Subcutaneous abdominal adipose tissue (tissue), 5 donors: ENCODE measurements at regions not wholly inside any gene's neighbourhood (a gene's known extent, or its start where the extent isn't known, plus 50 kb on each side); places are given as distances from the start of the nearest gene placed in this dataset.

Source experiments
- H3K27ac ChIP-seq: one replicate; pipeline ENCODE4 v1.7.0; 2013; ENCODE audit warnings: low read depth, mild to moderate bottlenecking, inconsistent platforms, low read length, moderate library complexity
- H3K27me3 ChIP-seq, 5 donors: one replicate each; pipeline ENCODE4 v1.7.0; 2013; ENCODE audit warnings: low read length in 5 of 5, inconsistent platforms in 1 of 5; ENCODE audit not compliant: control insufficient read depth in 5 of 5, insufficient read depth in 4 of 5
- H3K36me3 ChIP-seq, 5 donors: one replicate each; pipeline ENCODE4 v1.7.0; 2013; ENCODE audit warnings: low read length in 5 of 5; ENCODE audit not compliant: control insufficient read depth in 5 of 5, insufficient read depth in 5 of 5
- H3K4me1 ChIP-seq, 5 donors: one replicate each; pipeline ENCODE4 v1.7.0; 2013; ENCODE audit warnings: low read length in 5 of 5, mild to moderate bottlenecking in 3 of 5, moderate library complexity in 1 of 5; ENCODE audit not compliant: control insufficient read depth in 5 of 5, insufficient read depth in 5 of 5
- H3K4me3 ChIP-seq, 5 donors: one replicate each; pipeline ENCODE4 v1.7.0; 2013; ENCODE audit warnings: low read length in 5 of 5, low read depth in 1 of 5
- H3K9ac ChIP-seq, 5 donors: one replicate each; pipeline ENCODE4 v1.7.0; 2013; ENCODE audit warnings: low read length in 5 of 5, mild to moderate bottlenecking in 4 of 5, moderate library complexity in 3 of 5
- H3K9me3 ChIP-seq, 5 donors: one replicate each; pipeline ENCODE4 v1.7.0; 2013; ENCODE audit warnings: low read length in 5 of 5; ENCODE audit not compliant: control insufficient read depth in 5 of 5
- donor health status: healthy.
- donor health status: healthy.
- donor health status: healthy.
- donor health status: healthy.
- donor health status: healthy.

GRCh38 chr2:66753660-66754059 lies 318.7 kb downstream of the MEIS1 start:
- no peak overlapping the region for H3K9ac ChIP-seq
- H3K27ac ChIP-seq: no peak overlapping the region
- H3K9me3 ChIP-seq: peaks cover 0 to 3% (median 0%) of the 10 kb centered on the region in 5 donors
- H3K4me1 ChIP-seq: no peaks in the 10 kb centered on the region
- H3K27me3 ChIP-seq: no peaks in the 10 kb centered on the region
- no peak overlapping the region for H3K4me3 ChIP-seq
- no peaks in the 10 kb centered on the region for H3K36me3 ChIP-seq

GRCh38 chr2:66755974-66756373 lies 321.0 kb downstream of the MEIS1 start:
- Histone ChIP-seq H3K4me1 (no peaks in the 10 kb centered on the region), H3K9ac (no peak overlapping the region), H3K4me3 (no peak overlapping the region), H3K9me3 (peaks cover 0 to 3% (median 0%) of the 10 kb centered on the region in 5 donors), H3K27me3 (no peaks in the 10 kb centered on the region), H3K36me3 (no peaks in the 10 kb centered on the region), H3K27ac (no peak overlapping the region)

GRCh38 chr2:66761826-66762225 lies 326.9 kb downstream of the MEIS1 start:
- Histone ChIP-seq H3K27me3 (no peaks in the 10 kb centered on the region), H3K27ac (no peak overlapping the region), H3K36me3 (no peaks in the 10 kb centered on the region), H3K4me3 (no peak overlapping the region), H3K9ac (no peak overlapping the region), H3K9me3 (peaks cover 0 to under 1% (median 0%) of the 10 kb centered on the region in 5 donors), H3K4me1 (no peaks in the 10 kb centered on the region)

GRCh38 chr2:66762761-66763160 lies 327.8 kb downstream of the MEIS1 start:
- Histone ChIP-seq H3K9me3 (no peaks in the 10 kb centered on the region), H3K27ac (no peak overlapping the region)

GRCh38 chr2:66766582-66766981 lies 331.7 kb downstream of the MEIS1 start:
- no peaks in the 10 kb centered on the region for H3K9me3 ChIP-seq
- H3K9ac ChIP-seq: no peak overlapping the region
- H3K4me3 ChIP-seq: no peak overlapping the region
- H3K27me3 ChIP-seq: no peaks in the 10 kb centered on the region
- H3K27ac ChIP-seq: no peak overlapping the region
- no peaks in the 10 kb centered on the region for H3K4me1 ChIP-seq
- H3K36me3 ChIP-seq: no peaks in the 10 kb centered on the region

More at GRCh38 chr2:66762761-66763160, 327.8 kb downstream of the MEIS1 start:
- H3K4me3 ChIP-seq: no peak overlapping the region
- no peaks in the 10 kb centered on the region for H3K27me3 ChIP-seq
- no peak overlapping the region for H3K9ac ChIP-seq
- H3K36me3 ChIP-seq: no peaks in the 10 kb centered on the region
- H3K4me1 ChIP-seq: no peaks in the 10 kb centered on the region

- Histone ChIP-seq H3K9ac (no peak overlapping the region), H3K9me3 (no peaks in the 10 kb centered on the region), H3K27ac (no peak overlapping the region), H3K36me3 (no peaks in the 10 kb centered on the region), H3K4me1 (no peaks in the 10 kb centered on the region), H3K27me3 (no peaks in the 10 kb centered on the region), H3K4me3 (no peak overlapping the region)
Observed at GRCh38 chr2:66771359-66771976, 336.5 kb downstream of the MEIS1 start.

- Histone ChIP-seq H3K9ac (no peak overlapping the region), H3K4me3 (no peak overlapping the region), H3K27me3 (no peaks in the 10 kb centered on the region), H3K36me3 (no peaks in the 10 kb centered on the region), H3K9me3 (peaks cover 0 to 2% (median 0%) of the 10 kb centered on the region in 5 donors), H3K27ac (no peak overlapping the region), H3K4me1 (no peaks in the 10 kb centered on the region)
Observed at GRCh38 chr2:66772618-66773017, 337.7 kb downstream of the MEIS1 start.

GRCh38 chr2:66775730-66776422 lies 341.0 kb downstream of the MEIS1 start:
- H3K36me3 ChIP-seq: no peaks in the 10 kb centered on the region
- peaks cover 0 to 2% (median 0%) of the 10 kb centered on the region in 5 donors for H3K9me3 ChIP-seq
- H3K27ac ChIP-seq: no peak overlapping the region
- H3K4me3 ChIP-seq: no peak overlapping the region
- no peaks in the 10 kb centered on the region for H3K4me1 ChIP-seq
- no peaks in the 10 kb centered on the region for H3K27me3 ChIP-seq
- no peak overlapping the region for H3K9ac ChIP-seq

- Histone ChIP-seq H3K27ac (no peak overlapping the region), H3K9ac (no peak overlapping the region), H3K4me1 (no peaks in the 10 kb centered on the region), H3K27me3 (no peaks in the 10 kb centered on the region), H3K4me3 (no peak overlapping the region), H3K36me3 (no peaks in the 10 kb centered on the region), H3K9me3 (peaks cover 0 to 2% (median 0%) of the 10 kb centered on the region in 5 donors)
Observed at GRCh38 chr2:66781804-66782203, 346.9 kb downstream of the MEIS1 start.

- H3K27me3 ChIP-seq: no peaks in the 10 kb centered on the region
- H3K36me3 ChIP-seq: no peaks in the 10 kb centered on the region
- H3K4me3 ChIP-seq: no peak overlapping the region
- H3K9me3 ChIP-seq: no peaks in the 10 kb centered on the region
- H3K9ac ChIP-seq: no peak overlapping the region
- no peak overlapping the region for H3K27ac ChIP-seq
- H3K4me1 ChIP-seq: no peaks in the 10 kb centered on the region
Observed at GRCh38 chr2:66782780-66783361, 347.9 kb downstream of the MEIS1 start.
